ENCODE measurements at regions not wholly inside any gene's neighbourhood (a gene's known extent, or its start where the extent isn't known, plus 50 kb on each side); places are given as distances from the start of the nearest gene placed in this dataset.

- in situ Hi-C loops (cut with MboI; ENCODE audit: low sequenced_read_pairs), result no loop called here
Observed at GRCh38 chr21:41671859-41672542, 94.9 kb downstream of the RIPK4 start.

- in situ Hi-C loops (cut with MboI; ENCODE audit: low sequenced_read_pairs), result no loop called here
Observed at GRCh38 chr21:41671212-41671762, 95.6 kb downstream of the RIPK4 start.

- in situ Hi-C loops (cut with MboI; ENCODE audit: low sequenced_read_pairs), result no loop called here
Observed at GRCh38 chr21:41670056-41670805, 96.6 kb downstream of the RIPK4 start.

GRCh38 chr21:41669533-41669830 is 97.4 kb downstream of the RIPK4 start:
- in situ Hi-C loops (cut with MboI; ENCODE audit: low sequenced_read_pairs), result no loop called here

- in situ Hi-C loops (cut with MboI; ENCODE audit: low sequenced_read_pairs), result no loop called here
Observed at GRCh38 chr21:41668686-41669532, 97.9 kb downstream of the RIPK4 start.

- in situ Hi-C loops (cut with MboI; ENCODE audit: low sequenced_read_pairs), result no loop called here
Observed at GRCh38 chr21:41668051-41668541, 98.8 kb downstream of the RIPK4 start.

GRCh38 chr21:41667136-41667535 is 99.7 kb downstream of the RIPK4 start:
- in situ Hi-C loops (cut with MboI; ENCODE audit: low sequenced_read_pairs), result no loop called here

- in situ Hi-C loops (cut with MboI; ENCODE audit: low sequenced_read_pairs), result no loop called here
Observed at GRCh38 chr21:41666641-41667081, 100.2 kb downstream of the RIPK4 start.

- in situ Hi-C loops (cut with MboI; ENCODE audit: low sequenced_read_pairs), result no loop called here
Observed at GRCh38 chr21:41665766-41666595, 100.9 kb downstream of the RIPK4 start.

- in situ Hi-C loops (cut with MboI; ENCODE audit: low sequenced_read_pairs), result no loop called here
Observed at GRCh38 chr21:41664881-41665765, 101.7 kb downstream of the RIPK4 start.

- in situ Hi-C loops (cut with MboI; ENCODE audit: low sequenced_read_pairs), result no loop called here
Observed at GRCh38 chr21:41663805-41664788, 102.8 kb downstream of the RIPK4 start.

- in situ Hi-C loops (cut with MboI; ENCODE audit: low sequenced_read_pairs), result no loop called here
Observed at GRCh38 chr21:41662761-41663160, 104.1 kb downstream of the RIPK4 start.

GRCh38 chr21:41662161-41662560 is 104.7 kb downstream of the RIPK4 start:
- in situ Hi-C loops (cut with MboI; ENCODE audit: low sequenced_read_pairs), result no loop called here

GRCh38 chr21:41660748-41661147 is 106.1 kb downstream of the RIPK4 start:
- in situ Hi-C loops (cut with MboI; ENCODE audit: low sequenced_read_pairs), result no loop called here

- in situ Hi-C loops (cut with MboI; ENCODE audit: low sequenced_read_pairs), result no loop called here
Observed at GRCh38 chr21:41659791-41660560, 106.9 kb downstream of the RIPK4 start.

- in situ Hi-C loops (cut with MboI; ENCODE audit: low sequenced_read_pairs), result no loop called here
Observed at GRCh38 chr21:41656946-41657525, 109.8 kb downstream of the RIPK4 start.

- in situ Hi-C loops (cut with MboI; ENCODE audit: low sequenced_read_pairs), result no loop called here
Observed at GRCh38 chr21:41655259-41655658, 111.6 kb downstream of the RIPK4 start.
